ENCODE measurements at regions not wholly inside any gene's neighbourhood (a gene's known extent, or its start where the extent isn't known, plus 50 kb on each side); places are given as distances from the start of the nearest gene placed in this dataset.

DNA sequence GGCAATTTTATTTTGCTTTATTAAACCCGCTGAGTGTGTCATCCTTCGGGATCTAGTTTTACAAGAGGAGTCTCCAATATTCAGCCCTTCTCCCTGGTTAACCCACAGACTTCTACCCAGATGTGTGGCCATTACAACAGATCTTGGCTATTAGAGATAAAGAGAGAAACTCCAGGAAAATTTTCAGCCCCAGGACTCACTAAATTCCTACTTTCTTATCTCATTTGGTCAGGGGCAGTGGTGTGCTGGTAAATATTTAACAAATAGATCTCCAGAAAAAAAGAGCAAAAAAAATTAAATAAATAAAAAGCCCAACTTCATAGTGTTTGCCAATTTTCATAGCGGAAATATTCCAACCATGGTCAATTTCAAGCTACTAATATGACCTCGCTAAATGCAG is 168.4 kb downstream of the RND3 start:
- no peak for DNase-seq (ENCODE audit: low read depth, low spot score)

- DNase-seq (ENCODE audit: low read depth, low spot score) = no peak
Measured at GRCh38 chr2:150312271-150312670, 175.2 kb downstream of the RND3 start.

- peak; percentile 14 for DNase-seq (ENCODE audit: low read depth, low spot score)
Measured at GRCh38 chr2:150309311-150310080, 178.0 kb downstream of the RND3 start.

GRCh38 chr2:150307258-150307657 is 180.2 kb downstream of the RND3 start:
- DNase-seq (ENCODE audit: low read depth, low spot score) = no peak

GRCh38 chr2:150303281-150303680 is 184.2 kb downstream of the RND3 start:
- no peak for DNase-seq (ENCODE audit: low read depth, low spot score)

GRCh38 chr2:150298571-150299305 is 188.7 kb downstream of the RND3 start:
- no peak for DNase-seq (ENCODE audit: low read depth, low spot score)

- no peak for DNase-seq (ENCODE audit: low read depth, low spot score)
Measured at GRCh38 chr2:150296770-150297546, 190.5 kb downstream of the RND3 start.

GRCh38 chr2:150295544-150295943 is 191.9 kb downstream of the RND3 start:
- DNase-seq (ENCODE audit: low read depth, low spot score) = no peak

GRCh38 chr2:150293771-150294170 is 193.7 kb downstream of the RND3 start:
- DNase-seq (ENCODE audit: low read depth, low spot score) = no peak

DNA sequence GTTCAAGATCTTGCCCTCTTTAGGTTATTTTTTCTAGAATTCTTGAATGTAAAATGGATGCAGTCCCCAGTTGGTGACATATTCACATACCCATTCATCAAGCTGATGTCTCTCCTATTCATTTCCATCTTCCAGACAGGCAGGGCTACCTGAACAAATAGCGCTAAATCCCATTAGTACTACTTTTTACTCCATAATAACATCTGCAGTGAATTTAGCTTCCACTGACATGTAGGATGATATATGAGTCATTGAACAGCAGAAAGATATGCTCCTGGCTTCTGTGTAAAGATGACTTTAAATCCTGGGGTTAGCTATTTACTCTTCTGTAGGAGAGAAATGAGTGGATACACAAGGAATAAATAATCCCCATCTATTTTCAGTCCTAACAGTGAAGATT is 194.7 kb downstream of the RND3 start:
- no peak for DNase-seq (ENCODE audit: low read depth, low spot score)

- DNase-seq (ENCODE audit: low read depth, low spot score) = no peak
Measured at GRCh38 chr2:150292192-150292591, 195.3 kb downstream of the RND3 start.

DNA sequence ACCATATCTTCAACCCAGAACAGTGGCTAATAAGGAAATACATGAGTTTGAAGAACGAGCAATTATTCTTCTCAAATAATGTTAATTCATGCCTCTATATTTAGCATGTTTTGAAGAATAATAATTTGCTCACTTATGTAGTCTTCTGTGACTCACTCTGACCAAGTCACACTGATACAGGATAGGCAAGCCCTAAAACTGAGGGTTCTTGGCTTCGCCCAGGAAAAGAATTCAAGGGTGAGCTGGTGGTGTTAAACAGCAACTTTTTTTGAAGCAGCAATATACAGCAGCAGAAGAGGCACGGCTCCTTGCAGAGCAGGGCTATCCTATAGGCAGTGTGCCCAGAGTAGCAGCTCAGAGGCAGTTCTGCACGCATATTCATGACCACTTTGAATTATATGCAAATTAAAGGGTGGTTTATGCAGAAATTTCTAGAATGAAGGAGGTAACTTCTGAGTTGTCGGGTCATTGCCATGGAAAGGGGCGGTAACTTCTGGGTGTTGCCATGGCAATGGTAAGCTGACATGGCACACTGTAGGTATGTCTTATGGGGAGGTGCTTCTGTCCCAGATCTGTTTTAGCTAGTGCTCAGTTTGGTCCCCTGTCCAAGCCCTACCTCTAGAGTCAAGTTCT is 200.6 kb downstream of the RND3 start:
- DNase-seq (ENCODE audit: low read depth, low spot score) = peak; percentile 40

DNA sequence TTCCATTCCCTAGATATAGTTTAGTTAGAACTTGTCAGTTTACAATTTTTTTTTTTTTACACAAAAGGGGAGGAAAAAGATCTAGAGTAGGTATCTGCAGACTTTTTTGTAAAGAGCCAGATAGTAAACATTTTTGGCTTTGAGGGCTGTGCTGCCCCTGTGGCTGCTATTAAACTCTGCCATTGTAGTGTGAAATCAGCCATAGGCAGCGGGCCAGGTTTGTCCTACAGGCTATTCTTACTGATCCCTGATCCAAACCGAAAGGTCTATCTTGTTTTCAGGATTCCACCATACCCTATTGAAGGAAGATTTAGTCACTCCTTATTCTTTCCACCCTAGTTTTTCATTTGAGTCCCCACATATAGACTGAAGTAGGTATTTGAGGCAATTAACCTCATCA is 203.4 kb downstream of the RND3 start:
- DNase-seq (ENCODE audit: low read depth, low spot score) = peak; percentile 42

DNA sequence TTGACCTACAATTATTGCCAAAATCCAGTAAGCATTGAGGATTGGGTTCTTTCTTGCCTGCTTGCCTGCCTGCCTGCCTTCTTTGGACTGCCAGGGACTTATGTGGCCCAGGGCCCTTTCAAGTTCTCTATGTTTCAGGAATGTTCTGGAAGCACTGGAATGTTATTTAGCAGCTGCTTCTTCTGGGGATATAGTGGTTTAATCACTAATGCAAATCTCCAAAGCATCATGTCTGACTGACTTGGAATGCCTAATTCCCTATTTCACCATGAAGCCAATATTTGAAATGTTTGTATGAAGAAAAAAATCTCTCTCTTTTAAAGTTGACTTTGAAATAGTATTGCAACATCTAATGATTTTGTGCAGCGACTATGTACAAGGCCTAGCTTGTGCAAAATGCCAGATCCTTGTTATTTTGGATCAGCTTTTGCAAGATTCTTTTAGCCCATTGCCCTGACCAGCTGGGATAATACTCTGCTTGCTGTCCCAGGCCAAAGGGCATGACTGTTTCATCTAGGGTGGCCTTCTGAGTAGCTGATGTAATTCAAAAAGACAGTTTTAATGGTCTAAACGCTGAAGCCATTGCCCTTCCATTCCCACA is 204.6 kb downstream of the RND3 start:
- peak; percentile 44 for DNase-seq (ENCODE audit: low read depth, low spot score)

GRCh38 chr2:150282357-150282756 is 205.1 kb downstream of the RND3 start:
- no peak for DNase-seq (ENCODE audit: low read depth, low spot score)

DNA sequence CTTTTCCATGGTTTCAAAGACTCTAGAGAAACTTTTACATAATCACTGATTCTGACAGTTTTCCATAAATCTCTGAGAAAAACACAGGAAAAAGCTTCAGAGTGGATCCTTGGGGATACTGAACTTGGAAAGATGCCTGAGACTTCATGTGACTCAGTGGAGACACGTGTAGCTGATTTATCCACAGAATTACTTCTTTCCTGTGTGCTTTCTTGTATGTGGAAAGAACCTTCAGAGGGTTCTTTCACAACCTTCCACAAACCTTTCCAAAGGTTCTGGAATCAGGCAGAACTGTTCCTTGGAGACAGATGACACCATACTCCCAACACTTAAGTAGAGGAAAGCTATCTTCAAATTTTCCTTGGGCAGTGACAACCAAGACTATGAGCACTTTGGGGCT is 207.2 kb downstream of the RND3 start:
- no peak for DNase-seq (ENCODE audit: low read depth, low spot score)

- DNase-seq (ENCODE audit: low read depth, low spot score) = no peak
Measured at GRCh38 chr2:150279686-150280085, 207.8 kb downstream of the RND3 start.

GRCh38 chr2:150276737-150277136 is 210.7 kb downstream of the RND3 start:
- no peak for DNase-seq (ENCODE audit: low read depth, low spot score)

- DNase-seq (ENCODE audit: low read depth, low spot score) = no peak
Measured at GRCh38 chr2:150274108-150274507, 213.4 kb downstream of the RND3 start.

GRCh38 chr2:150271952-150272802 is 215.3 kb downstream of the RND3 start:
- peak; percentile 56 for DNase-seq (ENCODE audit: low read depth, low spot score)

All from astrocyte of the hippocampus (primary cell).